ENCODE measurements at regions not wholly inside any gene's neighbourhood (a gene's known extent, or its start where the extent isn't known, plus 50 kb on each side); places are given as distances from the start of the nearest gene placed in this dataset.

DNA sequence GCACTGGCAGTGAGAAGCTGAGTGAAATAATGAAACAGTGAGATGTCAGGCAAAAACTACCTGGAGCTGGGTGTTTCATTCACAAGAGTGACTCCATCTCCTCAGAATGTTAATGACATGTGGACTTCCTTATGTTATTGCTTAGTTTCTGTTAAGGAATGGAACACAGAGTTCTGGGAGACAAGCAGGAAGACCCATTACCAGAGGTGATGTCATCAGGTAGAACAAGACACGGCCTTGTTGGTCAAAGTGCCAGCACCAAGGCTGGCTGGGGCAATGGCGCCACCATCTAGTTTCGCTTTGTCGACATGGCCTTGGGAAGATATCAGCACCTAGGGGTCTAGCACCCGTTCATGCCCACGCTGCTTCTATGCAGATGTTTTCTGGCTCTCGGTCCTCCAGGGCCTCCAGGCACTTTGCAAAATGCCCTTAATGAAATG, 252.2 kb downstream of the FAM43A start:
- H3K27ac Mint-ChIP-seq = no peak overlapping the region
- Histone ChIP-seq H2AFZ (ENCODE audit: insufficient read depth, low read depth, low read length, poor library complexity, severe bottlenecking) (no peak overlapping the region), H3K27ac (ENCODE audit: low read length in 2 of 2) (no peak overlapping the region), H3K9ac (ENCODE audit: low read length) (no peak overlapping the region), H3K27me3 (replicated peaks in 1 of 4; ENCODE audit: control extremely low read depth in 1 of 4, control insufficient read depth in 3 of 4, insufficient read depth in 4 of 4, low read length in 3 of 4) (peaks cover 0 to 3% (median 0%) of the 10 kb centered on the region in 4 experiments), H4K20me1 (ENCODE audit: control insufficient read depth, insufficient read depth, low read length, poor library complexity, severe bottlenecking) (no peaks in the 10 kb centered on the region), H3K4me1 (ENCODE audit: control insufficient read depth in 2 of 2, insufficient read depth in 2 of 2, low read length in 2 of 2) (peaks cover 13 to 23% of the 10 kb centered on the region in 2 donors), H3K4me2 (replicated peaks; ENCODE audit: low read depth, low read length, poor library complexity, severe bottlenecking) (no peak overlapping the region), H3K9me3 (ENCODE audit: control extremely low read depth in 1 of 3, control insufficient read depth in 2 of 3, insufficient read depth in 1 of 3, low read length in 2 of 3) (peaks cover 0 to 8% (median 3%) of the 10 kb centered on the region in 3 donors), H3K36me3 (replicated peaks in 1 of 2; ENCODE audit: control extremely low read depth in 1 of 2, control insufficient read depth in 1 of 2, extremely low read depth in 1 of 2, insufficient read depth in 2 of 2, low read length in 1 of 2) (no peaks in the 10 kb centered on the region), H3K79me2 (ENCODE audit: control insufficient read depth, insufficient read depth, low read length) (no peaks in the 10 kb centered on the region), H3K4me3 (ENCODE audit: control extremely low read depth in 1 of 5, extremely low read depth in 1 of 5, insufficient read depth in 1 of 5, low read depth in 2 of 5, low read length in 4 of 5) (no peak overlapping the region)
- no peak overlapping the region for H3K4me3 Mint-ChIP-seq
- intact Hi-C loops (cut with micrococcal nuclease) = no loop called here
- TF ChIP-seq EZH2 (IDR thresholded peaks at IDR 0.05; ENCODE audit: borderline replicate concordance, insufficient read depth, low read depth, low read length, poor library complexity, severe bottlenecking) = no peak
- TF ChIP-seq, protein P1, sequence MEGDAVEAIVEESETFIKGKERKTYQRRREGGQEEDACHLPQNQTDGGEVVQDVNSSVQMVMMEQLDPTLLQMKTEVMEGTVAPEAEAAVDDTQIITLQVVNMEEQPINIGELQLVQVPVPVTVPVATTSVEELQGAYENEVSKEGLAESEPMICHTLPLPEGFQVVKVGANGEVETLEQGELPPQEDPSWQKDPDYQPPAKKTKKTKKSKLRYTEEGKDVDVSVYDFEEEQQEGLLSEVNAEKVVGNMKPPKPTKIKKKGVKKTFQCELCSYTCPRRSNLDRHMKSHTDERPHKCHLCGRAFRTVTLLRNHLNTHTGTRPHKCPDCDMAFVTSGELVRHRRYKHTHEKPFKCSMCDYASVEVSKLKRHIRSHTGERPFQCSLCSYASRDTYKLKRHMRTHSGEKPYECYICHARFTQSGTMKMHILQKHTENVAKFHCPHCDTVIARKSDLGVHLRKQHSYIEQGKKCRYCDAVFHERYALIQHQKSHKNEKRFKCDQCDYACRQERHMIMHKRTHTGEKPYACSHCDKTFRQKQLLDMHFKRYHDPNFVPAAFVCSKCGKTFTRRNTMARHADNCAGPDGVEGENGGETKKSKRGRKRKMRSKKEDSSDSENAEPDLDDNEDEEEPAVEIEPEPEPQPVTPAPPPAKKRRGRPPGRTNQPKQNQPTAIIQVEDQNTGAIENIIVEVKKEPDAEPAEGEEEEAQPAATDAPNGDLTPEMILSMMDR (IDR thresholded peaks at IDR 0.05) = no peak
- H3K9me3 Mint-ChIP-seq (ENCODE audit: insufficient read depth) = peaks cover 3% of the 10 kb centered on the region
- H3K4me1 Mint-ChIP-seq = peaks cover 20% of the 10 kb centered on the region
- no peak for DNase-seq
- POLR2A ChIA-PET = no interaction called here
- CTCF ChIA-PET = no interaction called here
- WGBS (ENCODE audit: insufficient coverage) = 96% methylated on average over 7 of the region's 7 CpGs
- no peak for ATAC-seq (ENCODE audit: low read depth)
- peaks cover 28% of the 10 kb centered on the region for H3K27me3 Mint-ChIP-seq

DNA sequence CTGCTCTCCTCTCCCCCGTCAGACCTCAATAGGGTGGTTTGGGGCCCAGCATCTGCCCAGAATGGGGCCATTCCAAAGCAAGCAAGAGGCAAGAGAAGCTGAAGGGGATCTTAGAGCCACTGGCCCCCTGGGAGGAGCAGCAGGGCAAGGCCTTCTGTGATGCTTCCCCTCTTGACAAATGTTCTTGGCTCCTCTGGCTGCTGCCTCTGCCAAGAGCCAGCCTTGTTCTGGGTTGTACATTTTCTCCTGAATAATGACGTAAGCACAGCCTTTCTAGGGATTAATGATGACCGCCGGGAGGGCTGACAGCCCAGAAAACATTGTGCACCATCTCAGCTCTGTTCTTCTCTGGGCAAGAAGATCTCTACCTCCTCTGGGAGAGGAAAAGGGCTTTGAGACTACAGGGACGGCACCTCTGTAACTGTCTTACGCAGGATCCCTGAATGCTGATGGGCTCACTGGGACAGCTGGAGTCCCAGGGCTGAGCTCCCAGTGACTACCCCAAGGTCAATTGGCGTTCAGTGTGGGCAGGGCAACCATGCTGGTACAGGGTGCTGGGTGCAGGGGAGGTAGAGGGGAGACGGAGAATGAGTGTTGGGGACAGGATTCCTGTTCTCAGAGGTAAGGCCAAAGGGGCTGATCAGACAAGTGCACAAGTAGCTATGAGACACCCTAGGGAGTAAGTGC, 253.3 kb downstream of the FAM43A start:
- DNase-seq = no peak
- H3K27me3 Mint-ChIP-seq = peaks cover 21% of the 10 kb centered on the region
- Histone ChIP-seq H4K20me1 (ENCODE audit: control insufficient read depth, insufficient read depth, low read length, poor library complexity, severe bottlenecking) (no peaks in the 10 kb centered on the region), H2AFZ (ENCODE audit: insufficient read depth, low read depth, low read length, poor library complexity, severe bottlenecking) (no peak overlapping the region), H3K27me3 (replicated peaks in 1 of 4; ENCODE audit: control extremely low read depth in 1 of 4, control insufficient read depth in 3 of 4, insufficient read depth in 4 of 4, low read length in 3 of 4) (no peaks in the 10 kb centered on the region), H3K9ac (ENCODE audit: low read length) (no peak overlapping the region), H3K36me3 (replicated peaks in 1 of 2; ENCODE audit: control extremely low read depth in 1 of 2, control insufficient read depth in 1 of 2, extremely low read depth in 1 of 2, insufficient read depth in 2 of 2, low read length in 1 of 2) (no peaks in the 10 kb centered on the region), H3K4me1 (ENCODE audit: control insufficient read depth in 2 of 2, insufficient read depth in 2 of 2, low read length in 2 of 2) (peaks cover 18 to 29% of the 10 kb centered on the region in 2 donors), H3K4me3 (ENCODE audit: control extremely low read depth in 1 of 5, extremely low read depth in 1 of 5, insufficient read depth in 1 of 5, low read depth in 2 of 5, low read length in 4 of 5) (no peak overlapping the region), H3K9me3 (ENCODE audit: control extremely low read depth in 1 of 3, control insufficient read depth in 2 of 3, insufficient read depth in 1 of 3, low read length in 2 of 3) (no peaks in the 10 kb centered on the region), H3K27ac (ENCODE audit: low read length in 2 of 2) (no peak overlapping the region), H3K4me2 (replicated peaks; ENCODE audit: low read depth, low read length, poor library complexity, severe bottlenecking) (no peak overlapping the region), H3K79me2 (ENCODE audit: control insufficient read depth, insufficient read depth, low read length) (no peaks in the 10 kb centered on the region)
- H3K4me3 Mint-ChIP-seq = no peak overlapping the region
- peaks cover 3% of the 10 kb centered on the region for H3K9me3 Mint-ChIP-seq (ENCODE audit: insufficient read depth)
- POLR2A ChIA-PET = no interaction called here
- H3K4me1 Mint-ChIP-seq = peaks cover 23% of the 10 kb centered on the region
- intact Hi-C loops (cut with micrococcal nuclease) = no loop called here
- CTCF ChIA-PET = no interaction called here
- H3K27ac Mint-ChIP-seq = peak overlapping the region; percentile 5
- ATAC-seq (ENCODE audit: low read depth) = no peak
- WGBS (ENCODE audit: insufficient coverage) = 81% methylated on average over 5 of the region's 8 CpGs
- no peak for TF ChIP-seq EZH2 (IDR thresholded peaks at IDR 0.05; ENCODE audit: borderline replicate concordance, insufficient read depth, low read depth, low read length, poor library complexity, severe bottlenecking)
- TF ChIP-seq, protein P1 (IDR thresholded peaks at IDR 0.05) = no peak

Measured in B cell (primary cell).